ENCODE measurements at regions not wholly inside any gene's neighbourhood (a gene's known extent, or its start where the extent isn't known, plus 50 kb on each side); places are given as distances from the start of the nearest gene placed in this dataset.

DNA sequence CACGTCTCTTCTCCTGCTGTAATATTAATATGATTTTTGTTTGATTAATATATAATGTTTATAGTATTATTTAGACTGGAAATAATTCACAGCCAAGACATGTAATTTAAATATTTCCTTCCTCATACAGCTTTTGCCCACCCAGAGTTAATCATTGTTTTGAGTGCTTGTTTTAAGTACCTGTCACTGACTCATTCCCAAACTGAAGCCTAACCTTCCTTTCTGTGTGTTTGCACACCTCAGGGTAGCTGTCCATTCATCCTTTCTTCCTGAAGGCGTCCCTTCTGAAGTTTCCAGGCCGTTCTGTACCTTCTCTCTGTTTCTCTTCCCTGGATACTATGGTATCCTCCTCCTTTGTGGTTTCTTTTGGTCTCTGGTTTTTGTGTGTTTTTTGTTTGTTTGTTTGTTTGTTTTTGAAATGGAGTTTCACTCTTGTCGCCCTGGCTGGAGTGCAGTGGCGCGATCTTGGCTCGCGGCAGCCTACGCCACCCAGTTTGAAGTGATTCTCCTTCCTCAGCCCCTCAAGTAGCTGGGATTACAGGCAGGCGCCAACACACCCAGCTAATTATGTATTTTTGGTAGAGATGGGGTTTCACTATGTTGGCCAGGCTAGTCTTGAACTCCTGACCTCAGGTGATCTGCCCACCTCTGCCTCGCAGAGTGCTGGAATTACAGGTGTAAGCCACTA, 312.4 kb downstream of the DOCK8 start:
- ChIA-PET POLR2A (interaction anchor here (1.0 kb wide), 1 partner anchor 153 kb away, joined by 3 read pairs; no protein-coding TSS in a partner anchor), CTCF (interaction anchor here (0.6 to 1.3 kb wide), 2 partner anchors 11 to 482 kb away, joined by 3 to 9 read pairs; no protein-coding TSS in a partner anchor)
- TF ChIP-seq KLF16 (tag by site-specific recombination; IDR thresholded peaks at IDR 0.05) (no peak), ZNF555 (tag by site-specific recombination; conservative IDR thresholded peaks at IDR 0.05) (no peak), ZSCAN16 (tag by site-specific recombination; IDR thresholded peaks at IDR 0.05) (no peak), ZNF324 (tag by site-specific recombination; IDR thresholded peaks at IDR 0.05) (no peak), GLI2 (tag by site-specific recombination; IDR thresholded peaks at IDR 0.05; ENCODE audit: borderline replicate concordance, low read depth) (no peak), MYNN (tag by site-specific recombination; IDR thresholded peaks at IDR 0.05; ENCODE audit: borderline replicate concordance) (no peak), ZNF843 (tag by site-specific recombination; IDR thresholded peaks at IDR 0.05) (no peak), ZNF114 (tag by site-specific recombination; IDR thresholded peaks at IDR 0.05) (no peak), ZNF223 (tag by site-specific recombination; IDR thresholded peaks at IDR 0.05) (no peak), RBAK (tag by site-specific recombination; IDR thresholded peaks at IDR 0.05) (no peak), ZNF624 (tag by site-specific recombination; IDR thresholded peaks at IDR 0.05) (no peak), GLI4 (tag by site-specific recombination; IDR thresholded peaks at IDR 0.05) (no peak)
- TF ChIP-seq, protein P1, sequence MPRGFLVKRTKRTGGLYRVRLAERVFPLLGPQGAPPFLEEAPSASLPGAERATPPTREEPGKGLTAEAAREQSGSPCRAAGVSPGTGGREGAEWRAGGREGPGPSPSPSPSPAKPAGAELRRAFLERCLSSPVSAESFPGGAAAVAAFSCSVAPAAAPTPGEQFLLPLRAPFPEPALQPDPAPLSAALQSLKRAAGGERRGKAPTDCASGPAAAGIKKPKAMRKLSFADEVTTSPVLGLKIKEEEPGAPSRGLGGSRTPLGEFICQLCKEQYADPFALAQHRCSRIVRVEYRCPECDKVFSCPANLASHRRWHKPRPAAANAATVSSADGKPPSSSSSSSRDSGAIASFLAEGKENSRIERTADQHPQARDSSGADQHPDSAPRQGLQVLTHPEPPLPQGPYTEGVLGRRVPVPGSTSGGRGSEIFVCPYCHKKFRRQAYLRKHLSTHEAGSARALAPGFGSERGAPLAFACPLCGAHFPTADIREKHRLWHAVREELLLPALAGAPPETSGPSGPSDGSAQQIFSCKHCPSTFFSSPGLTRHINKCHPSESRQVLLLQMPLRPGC (tag by site-specific recombination; IDR thresholded peaks at IDR 0.05), result no peak
- TF ChIP-seq, protein P2, sequence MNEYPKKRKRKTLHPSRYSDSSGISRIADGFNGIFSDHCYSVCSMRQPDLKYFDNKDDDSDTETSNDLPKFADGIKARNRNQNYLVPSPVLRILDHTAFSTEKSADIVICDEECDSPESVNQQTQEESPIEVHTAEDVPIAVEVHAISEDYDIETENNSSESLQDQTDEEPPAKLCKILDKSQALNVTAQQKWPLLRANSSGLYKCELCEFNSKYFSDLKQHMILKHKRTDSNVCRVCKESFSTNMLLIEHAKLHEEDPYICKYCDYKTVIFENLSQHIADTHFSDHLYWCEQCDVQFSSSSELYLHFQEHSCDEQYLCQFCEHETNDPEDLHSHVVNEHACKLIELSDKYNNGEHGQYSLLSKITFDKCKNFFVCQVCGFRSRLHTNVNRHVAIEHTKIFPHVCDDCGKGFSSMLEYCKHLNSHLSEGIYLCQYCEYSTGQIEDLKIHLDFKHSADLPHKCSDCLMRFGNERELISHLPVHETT (tag by site-specific recombination; IDR thresholded peaks at IDR 0.05), result no peak
- Histone ChIP-seq H3K27ac (ENCODE audit: extremely low read depth, low read depth, low read length) (no peak overlapping the region), H3K4me1 (ENCODE audit: control insufficient read depth, insufficient read depth, low read length) (peaks cover 8% of the 10 kb centered on the region), H3K9me3 (ENCODE audit: control insufficient read depth, insufficient read depth, low read depth, low read length) (no peaks in the 10 kb centered on the region), H3K36me3 (ENCODE audit: control insufficient read depth in 2 of 2, insufficient read depth in 1 of 2, low read length in 2 of 2) (no peaks in the 10 kb centered on the region; a peak in 1 of 3 replicates), H3K4me3 (ENCODE audit: low read depth, low read length) (no peak overlapping the region)

DNA sequence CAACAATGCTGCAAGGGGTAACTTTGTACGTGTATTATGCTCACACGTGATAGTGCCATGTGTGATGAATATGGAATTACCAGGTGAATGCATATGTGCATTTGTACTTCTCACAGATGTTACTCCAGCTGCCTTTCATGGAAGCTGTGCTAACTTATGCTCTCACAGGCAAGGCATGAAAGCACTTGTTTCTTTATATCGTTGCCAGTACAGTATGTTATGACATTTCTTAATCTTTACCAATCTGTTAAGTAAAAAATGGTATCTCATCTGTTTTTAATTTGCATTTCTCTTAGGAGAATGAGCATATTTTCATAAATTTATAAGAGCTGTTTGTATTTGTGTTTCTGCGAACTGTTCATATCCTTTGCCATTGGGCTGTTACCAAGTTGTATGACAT, 311.8 kb upstream of the DMRT1 start:
- CTCF ChIA-PET, result interaction anchor here (1.9 kb wide), 1 partner anchor 14 kb away, joined by 4 read pairs; no protein-coding TSS in a partner anchor
- H3K4me1 ChIP-seq (ENCODE audit: control insufficient read depth, insufficient read depth, low read length), result peaks cover 21% of the 10 kb centered on the region
- no peak overlapping the region for H3K27ac ChIP-seq (ENCODE audit: extremely low read depth, low read depth, low read length)
- TF ChIP-seq ZNF335 (tag by site-specific recombination; conservative IDR thresholded peaks at IDR 0.05), result no peak
- TF ChIP-seq ZNF174 (tag by site-specific recombination; IDR thresholded peaks at IDR 0.05), result no peak
- no peak for TF ChIP-seq ZFP69B (tag by site-specific recombination; IDR thresholded peaks at IDR 0.05)
- POLR2A ChIA-PET, result no interaction called here
- H3K9me3 ChIP-seq (ENCODE audit: control insufficient read depth, insufficient read depth, low read depth, low read length), result no peaks in the 10 kb centered on the region
- no peak overlapping the region for H3K4me3 ChIP-seq (ENCODE audit: low read depth, low read length)
- H3K36me3 ChIP-seq (ENCODE audit: control insufficient read depth in 2 of 2, insufficient read depth in 1 of 2, low read length in 2 of 2), result no peaks in the 10 kb centered on the region; a peak in 1 of 3 replicates

DNA sequence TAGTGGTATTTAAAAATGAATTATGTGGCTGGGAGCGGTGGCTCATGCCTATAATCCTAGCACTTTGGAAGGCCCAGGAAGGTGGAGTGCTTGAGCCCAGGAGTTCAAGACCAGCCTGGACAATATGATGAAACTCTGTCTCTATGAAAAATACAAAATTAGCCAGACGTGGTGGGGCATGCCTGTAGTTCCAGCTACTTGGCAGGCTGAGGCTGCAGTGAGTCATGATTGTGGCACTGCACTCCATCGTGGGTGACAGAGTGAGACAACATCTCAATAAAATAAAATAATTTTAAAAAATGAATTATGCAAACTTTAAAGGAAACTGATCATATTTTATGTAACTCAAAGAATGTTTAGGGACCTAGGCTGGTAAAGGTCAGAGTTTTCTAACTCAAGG, 310.8 kb upstream of the DMRT1 start:
- H3K4me1 ChIP-seq (ENCODE audit: control insufficient read depth, insufficient read depth, low read length), result peaks cover 21% of the 10 kb centered on the region
- ChIA-PET POLR2A (no interaction called here), CTCF (interaction anchor here (0.7 kb wide), 1 partner anchor 103 kb away, joined by 3 read pairs; no protein-coding TSS in a partner anchor)

More for the DNA sequence above, 310.8 kb upstream of the DMRT1 start:
- TF ChIP-seq, protein P3, sequence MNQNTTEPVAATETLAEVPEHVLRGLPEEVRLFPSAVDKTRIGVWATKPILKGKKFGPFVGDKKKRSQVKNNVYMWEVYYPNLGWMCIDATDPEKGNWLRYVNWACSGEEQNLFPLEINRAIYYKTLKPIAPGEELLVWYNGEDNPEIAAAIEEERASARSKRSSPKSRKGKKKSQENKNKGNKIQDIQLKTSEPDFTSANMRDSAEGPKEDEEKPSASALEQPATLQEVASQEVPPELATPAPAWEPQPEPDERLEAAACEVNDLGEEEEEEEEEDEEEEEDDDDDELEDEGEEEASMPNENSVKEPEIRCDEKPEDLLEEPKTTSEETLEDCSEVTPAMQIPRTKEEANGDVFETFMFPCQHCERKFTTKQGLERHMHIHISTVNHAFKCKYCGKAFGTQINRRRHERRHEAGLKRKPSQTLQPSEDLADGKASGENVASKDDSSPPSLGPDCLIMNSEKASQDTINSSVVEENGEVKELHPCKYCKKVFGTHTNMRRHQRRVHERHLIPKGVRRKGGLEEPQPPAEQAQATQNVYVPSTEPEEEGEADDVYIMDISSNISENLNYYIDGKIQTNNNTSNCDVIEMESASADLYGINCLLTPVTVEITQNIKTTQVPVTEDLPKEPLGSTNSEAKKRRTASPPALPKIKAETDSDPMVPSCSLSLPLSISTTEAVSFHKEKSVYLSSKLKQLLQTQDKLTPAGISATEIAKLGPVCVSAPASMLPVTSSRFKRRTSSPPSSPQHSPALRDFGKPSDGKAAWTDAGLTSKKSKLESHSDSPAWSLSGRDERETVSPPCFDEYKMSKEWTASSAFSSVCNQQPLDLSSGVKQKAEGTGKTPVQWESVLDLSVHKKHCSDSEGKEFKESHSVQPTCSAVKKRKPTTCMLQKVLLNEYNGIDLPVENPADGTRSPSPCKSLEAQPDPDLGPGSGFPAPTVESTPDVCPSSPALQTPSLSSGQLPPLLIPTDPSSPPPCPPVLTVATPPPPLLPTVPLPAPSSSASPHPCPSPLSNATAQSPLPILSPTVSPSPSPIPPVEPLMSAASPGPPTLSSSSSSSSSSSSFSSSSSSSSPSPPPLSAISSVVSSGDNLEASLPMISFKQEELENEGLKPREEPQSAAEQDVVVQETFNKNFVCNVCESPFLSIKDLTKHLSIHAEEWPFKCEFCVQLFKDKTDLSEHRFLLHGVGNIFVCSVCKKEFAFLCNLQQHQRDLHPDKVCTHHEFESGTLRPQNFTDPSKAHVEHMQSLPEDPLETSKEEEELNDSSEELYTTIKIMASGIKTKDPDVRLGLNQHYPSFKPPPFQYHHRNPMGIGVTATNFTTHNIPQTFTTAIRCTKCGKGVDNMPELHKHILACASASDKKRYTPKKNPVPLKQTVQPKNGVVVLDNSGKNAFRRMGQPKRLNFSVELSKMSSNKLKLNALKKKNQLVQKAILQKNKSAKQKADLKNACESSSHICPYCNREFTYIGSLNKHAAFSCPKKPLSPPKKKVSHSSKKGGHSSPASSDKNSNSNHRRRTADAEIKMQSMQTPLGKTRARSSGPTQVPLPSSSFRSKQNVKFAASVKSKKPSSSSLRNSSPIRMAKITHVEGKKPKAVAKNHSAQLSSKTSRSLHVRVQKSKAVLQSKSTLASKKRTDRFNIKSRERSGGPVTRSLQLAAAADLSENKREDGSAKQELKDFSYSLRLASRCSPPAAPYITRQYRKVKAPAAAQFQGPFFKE (tag by site-specific recombination; IDR thresholded peaks at IDR 0.05; ENCODE audit: borderline replicate concordance), result no peak
- 0 out of 2 replicates have a peak, but pooled peaks have one; percentile 17 for TF ChIP-seq ZNF660 (tag by site-specific recombination; IDR thresholded peaks at IDR 0.05)
- H3K36me3 ChIP-seq (ENCODE audit: control insufficient read depth in 2 of 2, insufficient read depth in 1 of 2, low read length in 2 of 2), result no peaks in the 10 kb centered on the region
- no peak overlapping the region for H3K27ac ChIP-seq (ENCODE audit: extremely low read depth, low read depth, low read length)
- H3K9me3 ChIP-seq (ENCODE audit: control insufficient read depth, insufficient read depth, low read depth, low read length), result no peaks in the 10 kb centered on the region
- no peak overlapping the region for H3K4me3 ChIP-seq (ENCODE audit: low read depth, low read length)

All from HEK293 (cell line).